ENCODE measurements at regions not wholly inside any gene's neighbourhood (a gene's known extent, or its start where the extent isn't known, plus 50 kb on each side); places are given as distances from the start of the nearest gene placed in this dataset.
"Not testable (repeated sequence)": the region's sequence is repeated elsewhere in the genome, so short reads cannot be mapped to it uniquely, and the experiment has no call there.

DNA sequence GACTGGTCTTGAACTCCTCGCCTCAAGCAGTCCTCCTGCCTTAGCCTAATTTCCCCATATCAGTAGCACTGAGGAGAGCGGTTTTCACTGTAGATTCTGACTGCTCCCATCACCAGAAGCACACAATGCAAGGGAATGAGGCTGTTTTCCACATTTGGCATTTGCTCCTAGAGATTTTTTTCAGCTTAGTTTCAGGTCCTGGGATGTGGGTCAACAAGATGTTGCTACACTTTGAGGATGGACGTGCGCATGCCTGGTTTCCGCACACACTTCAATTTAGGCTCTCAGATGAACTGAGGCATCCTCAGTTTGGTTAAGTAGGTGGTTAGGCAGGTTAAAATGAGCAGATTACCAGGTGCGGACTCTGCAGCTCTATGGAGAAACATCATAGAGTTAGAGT lies 287.1 kb upstream of the LYZL1 start:
- H3K4me3 ChIP-seq (ENCODE audit: insufficient read depth, low read length), result no peak overlapping the region

DNA sequence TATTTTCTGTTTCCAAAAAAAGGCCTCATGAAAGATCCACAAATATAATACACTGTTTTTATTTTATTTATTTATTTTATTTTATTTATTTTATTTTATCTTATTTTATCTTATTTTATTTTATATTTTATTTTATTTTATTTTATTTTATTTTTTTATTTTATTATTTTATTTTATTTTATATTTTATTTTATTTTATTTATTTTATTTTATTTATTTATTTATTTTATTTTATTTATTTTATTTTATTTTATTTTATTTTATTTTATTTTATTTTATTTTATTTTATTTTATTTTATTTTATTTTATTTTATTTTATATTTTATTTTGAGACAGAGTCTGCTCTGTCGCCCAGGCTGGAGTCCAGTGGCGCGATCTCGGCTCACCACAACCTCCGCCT lies 285.9 kb upstream of the LYZL1 start:
- not testable (repeated sequence) for H3K4me2 ChIP-seq (ENCODE audit: insufficient read depth, low read length); H3K4me1 ChIP-seq (ENCODE audit: insufficient read depth, low read length); DNase-seq (ENCODE audit: insufficient read length, low spot score, missing footprints); H3K27me3 ChIP-seq (ENCODE audit: insufficient read depth, low read length); H3K27ac ChIP-seq (ENCODE audit: low read depth, low read length); H4K20me1 ChIP-seq (ENCODE audit: insufficient read depth, low read length); H3K9me3 ChIP-seq (ENCODE audit: low read depth, low read length); H3K79me2 ChIP-seq (ENCODE audit: insufficient read depth, low read length); H3K4me3 ChIP-seq (ENCODE audit: insufficient read depth, low read length); H2AFZ ChIP-seq (ENCODE audit: low read length); H3K36me3 ChIP-seq (ENCODE audit: insufficient read depth, low read length)

More for the DNA sequence above, 287.1 kb upstream of the LYZL1 start:
- Histone ChIP-seq H3K27ac (ENCODE audit: low read depth, low read length) (no peak overlapping the region), H3K9me3 (ENCODE audit: low read depth, low read length) (no peaks in the 10 kb centered on the region), H3K27me3 (ENCODE audit: insufficient read depth, low read length) (no peaks in the 10 kb centered on the region), H2AFZ (ENCODE audit: low read length) (no peak overlapping the region), H4K20me1 (ENCODE audit: insufficient read depth, low read length) (no peaks in the 10 kb centered on the region), H3K36me3 (ENCODE audit: insufficient read depth, low read length) (no peaks in the 10 kb centered on the region), H3K4me1 (ENCODE audit: insufficient read depth, low read length) (peaks cover 4% of the 10 kb centered on the region), H3K4me2 (ENCODE audit: insufficient read depth, low read length) (no peak overlapping the region), H3K79me2 (ENCODE audit: insufficient read depth, low read length) (no peaks in the 10 kb centered on the region)
- no peak for DNase-seq (ENCODE audit: insufficient read length, low spot score, missing footprints)
- TF ChIP-seq CTCF (IDR thresholded peaks at IDR 0.05; ENCODE audit: extremely low read depth, low read depth, low read length), result no peak

- Histone ChIP-seq H3K4me3 (ENCODE audit: insufficient read depth, low read length) (no peak overlapping the region), H3K27me3 (ENCODE audit: insufficient read depth, low read length) (no peaks in the 10 kb centered on the region), H2AFZ (ENCODE audit: low read length) (no peak overlapping the region), H3K9me3 (ENCODE audit: low read depth, low read length) (no peaks in the 10 kb centered on the region), H3K27ac (ENCODE audit: low read depth, low read length) (no peak overlapping the region), H3K36me3 (ENCODE audit: insufficient read depth, low read length) (no peaks in the 10 kb centered on the region), H3K4me2 (ENCODE audit: insufficient read depth, low read length) (no peak overlapping the region), H4K20me1 (ENCODE audit: insufficient read depth, low read length) (no peaks in the 10 kb centered on the region), H3K79me2 (ENCODE audit: insufficient read depth, low read length) (no peaks in the 10 kb centered on the region), H3K4me1 (ENCODE audit: insufficient read depth, low read length) (peaks cover 8% of the 10 kb centered on the region)
- no peak for DNase-seq (ENCODE audit: insufficient read length, low spot score, missing footprints)
- no peak for TF ChIP-seq CTCF (IDR thresholded peaks at IDR 0.05; ENCODE audit: extremely low read depth, low read depth, low read length)
Measured at GRCh38 chr10:29005988-29006387, 282.9 kb upstream of the LYZL1 start.

DNA sequence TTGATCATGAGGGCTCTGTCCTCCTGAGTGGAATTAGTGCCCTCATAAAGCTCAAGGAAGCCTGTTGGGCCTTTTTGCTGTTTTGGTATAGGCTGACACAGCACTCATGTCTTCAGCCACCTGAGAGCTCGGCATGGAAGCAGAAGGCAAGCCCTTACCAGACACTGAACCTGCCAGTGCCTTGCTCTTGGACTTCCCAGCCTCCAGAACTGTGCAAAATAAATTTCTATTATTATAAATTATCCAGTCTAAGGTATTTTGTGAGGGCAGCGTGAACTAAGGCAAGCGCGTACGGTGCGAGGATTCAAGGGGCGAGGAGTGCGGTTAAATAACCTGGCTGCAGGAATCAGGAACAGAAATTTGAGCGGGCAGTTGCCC lies 281.5 kb upstream of the LYZL1 start:
- H3K79me2 ChIP-seq (ENCODE audit: insufficient read depth, low read length), result no peaks in the 10 kb centered on the region
- no peak overlapping the region for H2AFZ ChIP-seq (ENCODE audit: low read length)
- no peak overlapping the region for H3K4me3 ChIP-seq (ENCODE audit: insufficient read depth, low read length)
- peaks cover 8% of the 10 kb centered on the region for H3K4me1 ChIP-seq (ENCODE audit: insufficient read depth, low read length)
- DNase-seq (ENCODE audit: insufficient read length, low spot score, missing footprints), result no peak
- TF ChIP-seq CTCF (IDR thresholded peaks at IDR 0.05; ENCODE audit: extremely low read depth, low read depth, low read length), result no peak
- H3K9me3 ChIP-seq (ENCODE audit: low read depth, low read length), result no peaks in the 10 kb centered on the region
- no peaks in the 10 kb centered on the region for H3K27me3 ChIP-seq (ENCODE audit: insufficient read depth, low read length)
- H3K36me3 ChIP-seq (ENCODE audit: insufficient read depth, low read length), result no peaks in the 10 kb centered on the region
- H4K20me1 ChIP-seq (ENCODE audit: insufficient read depth, low read length), result no peaks in the 10 kb centered on the region
- H3K4me2 ChIP-seq (ENCODE audit: insufficient read depth, low read length), result no peak overlapping the region
- no peak overlapping the region for H3K27ac ChIP-seq (ENCODE audit: low read depth, low read length)

Measured in osteoblast (primary cell).